ENCODE measurements at regions not wholly inside any gene's neighbourhood (a gene's known extent, or its start where the extent isn't known, plus 50 kb on each side); places are given as distances from the start of the nearest gene placed in this dataset.

GRCh38 chr21:38956521-38956855, 150.8 kb downstream of the ETS2 start:
- no CpG with 5 or more reads among the region's 5 CpGs for WGBS, 2 experiments (ENCODE audit: extremely low coverage in 2 of 2, insufficient read length in 1 of 2)
- no peak for TF ChIP-seq BHLHE40 (IDR thresholded peaks at IDR 0.05; ENCODE audit: low read depth, low read length)
- no peak for TF ChIP-seq RFX5 (IDR thresholded peaks at IDR 0.05; ENCODE audit: low read depth, low read length)
- TF ChIP-seq CEBPB (IDR thresholded peaks at IDR 0.05; ENCODE audit: low read depth, low read length) = no peak
- TF ChIP-seq RCOR1 (IDR thresholded peaks at IDR 0.05; ENCODE audit: insufficient replicate concordance, low read length) = no peak
- TF ChIP-seq MXI1 (IDR thresholded peaks at IDR 0.05; ENCODE audit: borderline replicate concordance, low read depth, low read length) = no peak
- no peak for TF ChIP-seq SMC3 (IDR thresholded peaks at IDR 0.05; ENCODE audit: low read depth, low read length)
- no peak for TF ChIP-seq FOS (IDR thresholded peaks at IDR 0.05; ENCODE audit: low read depth, low read length)
- no peak for TF ChIP-seq RAD21 (IDR thresholded peaks at IDR 0.05; ENCODE audit: low read length)
- no peak for TF ChIP-seq ELK1 (IDR thresholded peaks at IDR 0.05; ENCODE audit: borderline replicate concordance, low read depth, low read length)
- no peak for TF ChIP-seq NFE2L2 (IDR thresholded peaks at IDR 0.05; ENCODE audit: low read depth, low read length)
- no peak for TF ChIP-seq USF2 (IDR thresholded peaks at IDR 0.05; ENCODE audit: low read depth, low read length)
- no peak for TF ChIP-seq CHD1 (IDR thresholded peaks at IDR 0.05; ENCODE audit: low read depth, low read length)
- no peak for TF ChIP-seq MAFK (IDR thresholded peaks at IDR 0.05; ENCODE audit: low read depth, low read length)
- no peak for TF ChIP-seq POLR2A (IDR thresholded peaks at IDR 0.05; ENCODE audit: low read depth, low read length)
- no peak for TF ChIP-seq MAZ (IDR thresholded peaks at IDR 0.05; ENCODE audit: borderline replicate concordance, low read depth, low read length)
- no peak for TF ChIP-seq CTCF (conservative IDR thresholded peaks at IDR 0.05; ENCODE audit: low read depth, low read length)
- H3K4me3 ChIP-seq (ENCODE audit: insufficient read depth, low read depth, low read length) = no peak overlapping the region
- POLR2A ChIA-PET (ENCODE audit: unreplicated experiment) = no interaction called here
- peaks cover 28% of the 10 kb centered on the region for H3K9me1 ChIP-seq (ENCODE audit: insufficient read depth, low read length)
- H3K79me1 ChIP-seq (ENCODE audit: low read depth in 1 of 2, low read length in 2 of 2) = no peaks in the 10 kb centered on the region
- peak overlapping the region; percentile 34; the same call in 1 of the 2 replicates for H3K14ac ChIP-seq (replicated peaks; ENCODE audit: low read depth, low read length)
- H3K56ac ChIP-seq (ENCODE audit: extremely low read depth, insufficient read depth, low read length) = no peak overlapping the region
- H3K36me3 ChIP-seq (ENCODE audit: control insufficient read depth, insufficient read depth, low read length) = no peaks in the 10 kb centered on the region
- H3K9ac ChIP-seq (ENCODE audit: low read depth, low read length) = no peak overlapping the region
- H3K23ac ChIP-seq (ENCODE audit: low read depth, low read length) = no peak overlapping the region
- H2AK5ac ChIP-seq (ENCODE audit: low read depth, low read length) = peak overlapping the region; percentile 70; the same call in 1 of the 2 replicates
- no peaks in the 10 kb centered on the region for H3K9me3 ChIP-seq (ENCODE audit: control insufficient read depth, insufficient read depth, low read length)
- no peak overlapping the region for H2BK5ac ChIP-seq (ENCODE audit: low read depth, low read length, poor library complexity, severe bottlenecking)
- H4K91ac ChIP-seq (ENCODE audit: insufficient read depth, low read depth, low read length) = peak overlapping the region; percentile 33
- dilution Hi-C loops (cut with HindIII; ENCODE audit: low sequenced_read_pairs, unreplicated experiment) (no loop called here), in situ Hi-C loops (cut with MboI; ENCODE audit: low sequenced_read_pairs) (no loop called here), intact Hi-C loops (cut with micrococcal nuclease) (no loop called here)
- H3K4ac ChIP-seq (ENCODE audit: low read depth, low read length) = peak overlapping the region; percentile 63
- peak overlapping the region; percentile 53 for H2BK120ac ChIP-seq (ENCODE audit: low read depth, low read length)
- H2BK15ac ChIP-seq (ENCODE audit: low read depth, low read length) = peak overlapping the region; percentile 55; the same call in 2 of the 3 replicates
- CTCF ChIA-PET = interaction anchor here (0.7 to 1.0 kb wide), 2 partner anchors 22 to 149 kb away, joined by 3 read pairs; no protein-coding TSS in a partner anchor
- H2AK9ac ChIP-seq (replicated peaks; ENCODE audit: low read depth, low read length, poor library complexity) = no peak overlapping the region
- no peak overlapping the region for H3K27ac ChIP-seq (ENCODE audit: insufficient read depth, low read length)
- H4K8ac ChIP-seq (ENCODE audit: low read depth in 2 of 2, low read length in 2 of 2) = peak overlapping the region in 1 of 2 experiments; percentile 14; a peak in 1 of 4 replicates
- H2BK20ac ChIP-seq (ENCODE audit: low read depth, low read length) = peak overlapping the region; percentile 50; the same call in 1 of the 2 replicates
- ATAC-seq (ENCODE audit: low read depth) = no peak
- H4K20me1 ChIP-seq (ENCODE audit: insufficient read depth, low read length) = no peaks in the 10 kb centered on the region
- no peaks in the 10 kb centered on the region for H3K27me3 ChIP-seq (ENCODE audit: control insufficient read depth, insufficient read depth, low read length)
- H3K18ac ChIP-seq (ENCODE audit: low read depth, low read length) = peak overlapping the region; percentile 32; the same call in 1 of the 2 replicates
- peaks cover 34% of the 10 kb centered on the region for H3K4me1 ChIP-seq (ENCODE audit: control insufficient read depth, insufficient read depth, low read length)
- DNase-seq = no peak
- peak overlapping the region; percentile 29 for H2AFZ ChIP-seq (replicated peaks; ENCODE audit: low read length, poor library complexity)
- BruUV-seq (replicated peaks) = no TSS peak
- H3K4me2 ChIP-seq (ENCODE audit: low read depth, low read length) = no peak overlapping the region
- H4K5ac ChIP-seq (ENCODE audit: low read depth, low read length) = no peak overlapping the region
